Breast epithelium (tissue), 3 donors: ENCODE measurements at regions not wholly inside any gene's neighbourhood (a gene's known extent, or its start where the extent isn't known, plus 50 kb on each side); places are given as distances from the start of the nearest gene placed in this dataset.

Experiments used
- CTCF ChIP-seq, 3 donors: fragments of 450-650 bp; IDR thresholded peaks; one replicate each; pipeline ENCODE4 v1.5.1; 2016 to 2017; ENCODE audit warnings: antibody characterized with exemption in 3 of 3, mild to moderate bottlenecking in 3 of 3, moderate library complexity in 3 of 3
- POLR2A ChIP-seq: fragments of 450-650 bp; IDR thresholded peaks from one replicate; pipeline ENCODE4 v1.6.1; 2016; ENCODE audit warnings: antibody characterized with exemption, mild to moderate bottlenecking, moderate library complexity
- POLR2AphosphoS5 ChIP-seq, 3 donors: sonication (generic); formaldehyde crosslinking; IDR thresholded peaks; one replicate each; pipeline ENCODE4 v1.6.1; 2017; ENCODE audit warnings: antibody characterized with exemption in 3 of 3

DNA sequence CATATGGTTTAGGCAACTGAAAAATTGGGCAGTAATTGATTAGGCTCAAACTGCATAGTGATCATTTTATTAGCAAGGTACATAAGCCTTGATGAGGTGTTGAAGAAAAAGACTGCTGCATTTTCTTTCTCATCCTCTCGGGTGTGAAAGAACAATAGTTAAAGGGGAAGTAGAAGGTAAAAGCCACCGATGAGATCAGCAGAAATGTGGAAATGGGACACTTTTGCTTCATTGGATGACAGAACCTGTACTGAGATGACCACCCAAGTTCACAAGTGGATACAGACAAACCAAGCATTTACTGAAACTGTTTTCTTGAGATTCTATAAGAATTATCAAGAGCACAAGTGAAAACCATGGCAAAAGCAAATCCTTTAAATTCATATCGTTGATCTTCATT lies 184.0 kb downstream of the TMX1 start:
- TF ChIP-seq CTCF (IDR thresholded peaks at IDR 0.05) = no peak
- TF ChIP-seq POLR2AphosphoS5 (IDR thresholded peaks at IDR 0.05) = no peak
- TF ChIP-seq POLR2A = no peak
